Sigmoid colon (tissue), 3 donors: ENCODE measurements at regions not wholly inside any gene's neighbourhood (a gene's known extent, or its start where the extent isn't known, plus 50 kb on each side); places are given as distances from the start of the nearest gene placed in this dataset.

Experiments
- CTCF ChIP-seq, 4 experiments: fragments of 450-650 bp in 3 of 4; fragments of 200-600 bp in 1 of 4; IDR thresholded peaks; one replicate each; pipeline ENCODE4 v1.5.1; 2016 to 2019; ENCODE audit warnings: antibody characterized with exemption in 4 of 4, mild to moderate bottlenecking in 3 of 4, moderate library complexity in 2 of 4
- POLR2A ChIP-seq, 2 donors: fragments of 450-650 bp; IDR thresholded peaks; one replicate each; pipeline ENCODE4 v1.6.1; 2016; ENCODE audit warnings: antibody characterized with exemption in 2 of 2, mild to moderate bottlenecking in 2 of 2, moderate library complexity in 2 of 2

GRCh38 chr12:127516467-127516866, 750.5 kb upstream of the TMEM132C start:
- TF ChIP-seq CTCF (IDR thresholded peaks at IDR 0.05): no peak
- TF ChIP-seq POLR2A (IDR thresholded peaks at IDR 0.05): no peak
